ENCODE measurements at regions not wholly inside any gene's neighbourhood (a gene's known extent, or its start where the extent isn't known, plus 50 kb on each side); places are given as distances from the start of the nearest gene placed in this dataset.

GRCh38 chr3:63146154-63146553 lies 132.0 kb upstream of the SYNPR start:
- TF ChIP-seq TAF1 (IDR thresholded peaks at IDR 0.05; ENCODE audit: borderline replicate concordance, low read depth, low read length) = no peak
- no peak for TF ChIP-seq POLR2A (IDR thresholded peaks at IDR 0.05; ENCODE audit: low read depth, low read length)
- TF ChIP-seq POLR2AphosphoS5 (IDR thresholded peaks at IDR 0.05; ENCODE audit: low read depth, low read length) = no peak

All from GM12892 (cell line).